Nephron progenitor cell (in vitro differentiated cells): ENCODE measurements at regions not wholly inside any gene's neighbourhood (a gene's known extent, or its start where the extent isn't known, plus 50 kb on each side); places are given as distances from the start of the nearest gene placed in this dataset.

Experiments used
- DNase-seq: peaks from one replicate; pipeline ENCODE4 v3.0.0; 2021
- H3K27ac Mint-ChIP-seq: 2 replicates; pipeline ENCODE4 v1.8.0; 2021; ENCODE audit warnings: mild to moderate bottlenecking, moderate library complexity, mixed read lengths
- H3K27me3 Mint-ChIP-seq: 2 replicates; pipeline ENCODE4 v1.8.0; 2021; ENCODE audit warnings: mild to moderate bottlenecking, low read depth, mixed read lengths; ENCODE audit not compliant: poor library complexity
- H3K36me3 Mint-ChIP-seq: 2 replicates; pipeline ENCODE4 v1.8.0; 2021; ENCODE audit warnings: low read depth, mixed read lengths
- H3K4me1 Mint-ChIP-seq: 2 replicates; pipeline ENCODE4 v1.8.0; 2021; ENCODE audit warnings: mixed read lengths
- H3K4me3 Mint-ChIP-seq: 2 replicates; pipeline ENCODE4 v1.8.0; 2021; ENCODE audit warnings: mild to moderate bottlenecking, moderate library complexity, mixed read lengths
- H3K9me3 Mint-ChIP-seq: 2 replicates; pipeline ENCODE4 v1.8.0; 2021; ENCODE audit warnings: mild to moderate bottlenecking, moderate library complexity, mixed read lengths
- CTCF ChIP-seq: fragments of 200-600 bp; sonication (generic); IDR thresholded peaks from 2 replicates; pipeline ENCODE4 v1.5.0; 2021; ENCODE audit warnings: antibody characterized with exemption

GRCh38 chr2:82730811-82731210 lies 1728.3 kb downstream of the SUCLG1 start:
- Mint-ChIP-seq H3K4me3 (no peak overlapping the region), H3K4me1 (no peaks in the 10 kb centered on the region), H3K27ac (no peak overlapping the region), H3K36me3 (no peaks in the 10 kb centered on the region), H3K27me3 (no peaks in the 10 kb centered on the region), H3K9me3 (no peaks in the 10 kb centered on the region)
- DNase-seq = no peak
- no peak for TF ChIP-seq CTCF

GRCh38 chr2:82728090-82728489 lies 1731.0 kb downstream of the SUCLG1 start:
- DNase-seq = no peak
- H3K27me3 Mint-ChIP-seq = no peaks in the 10 kb centered on the region
- no peaks in the 10 kb centered on the region for H3K9me3 Mint-ChIP-seq
- H3K36me3 Mint-ChIP-seq = no peaks in the 10 kb centered on the region
- no peak for TF ChIP-seq CTCF
- no peaks in the 10 kb centered on the region for H3K4me1 Mint-ChIP-seq
- H3K4me3 Mint-ChIP-seq = no peak overlapping the region
- H3K27ac Mint-ChIP-seq = no peak overlapping the region

GRCh38 chr2:82708681-82709080 lies 1750.4 kb downstream of the SUCLG1 start:
- no peak for DNase-seq
- H3K27ac Mint-ChIP-seq = no peak overlapping the region
- no peak overlapping the region for H3K4me3 Mint-ChIP-seq
- TF ChIP-seq CTCF = no peak
- H3K27me3 Mint-ChIP-seq = no peaks in the 10 kb centered on the region
- H3K4me1 Mint-ChIP-seq = no peaks in the 10 kb centered on the region
- H3K9me3 Mint-ChIP-seq = no peaks in the 10 kb centered on the region
- no peaks in the 10 kb centered on the region for H3K36me3 Mint-ChIP-seq

- Mint-ChIP-seq H3K36me3 (no peaks in the 10 kb centered on the region), H3K27ac (no peak overlapping the region), H3K27me3 (no peaks in the 10 kb centered on the region), H3K9me3 (peaks cover 5% of the 10 kb centered on the region), H3K4me1 (no peaks in the 10 kb centered on the region), H3K4me3 (no peak overlapping the region)
- DNase-seq = no peak
- no peak for TF ChIP-seq CTCF
These were observed 1761.8 kb downstream of the SUCLG1 start for GRCh38 chr2:82697231-82697630.

GRCh38 chr2:82694431-82694830 lies 1764.6 kb downstream of the SUCLG1 start:
- Mint-ChIP-seq H3K27ac (no peak overlapping the region), H3K27me3 (peaks cover 4% of the 10 kb centered on the region), H3K4me3 (no peak overlapping the region), H3K36me3 (no peaks in the 10 kb centered on the region), H3K9me3 (peaks cover 5% of the 10 kb centered on the region), H3K4me1 (no peaks in the 10 kb centered on the region)
- no peak for TF ChIP-seq CTCF
- DNase-seq = no peak

GRCh38 chr2:82690757-82691411 lies 1768.2 kb downstream of the SUCLG1 start:
- Mint-ChIP-seq H3K4me1 (no peaks in the 10 kb centered on the region), H3K4me3 (no peak overlapping the region), H3K27me3 (peaks cover 4% of the 10 kb centered on the region), H3K9me3 (peaks cover 5% of the 10 kb centered on the region), H3K36me3 (no peaks in the 10 kb centered on the region), H3K27ac (no peak overlapping the region)
- DNase-seq = no peak
- TF ChIP-seq CTCF = no peak
